Kidney epithelial cell (primary cell): ENCODE measurements at regions not wholly inside any gene's neighbourhood (a gene's known extent, or its start where the extent isn't known, plus 50 kb on each side); places are given as distances from the start of the nearest gene placed in this dataset.

Experiments
- DNase-seq: peaks from one replicate; pipeline ENCODE4 v3.0.0-alpha.2; 2010; ENCODE audit warnings: low read depth
- H3K27me3 ChIP-seq: 2 replicates; pipeline ENCODE4 v1.6.0; 2011; ENCODE audit warnings: low read length; ENCODE audit not compliant: control insufficient read depth, insufficient read depth
- H3K36me3 ChIP-seq: 2 replicates; pipeline ENCODE4 v1.5.1; 2011; ENCODE audit warnings: low read length; ENCODE audit not compliant: control insufficient read depth, insufficient read depth
- H3K4me3 ChIP-seq: 2 replicates; pipeline ENCODE4 v1.5.1; 2011; ENCODE audit warnings: low read depth, mild to moderate bottlenecking, control low read depth, low read length
- CTCF ChIP-seq: IDR thresholded peaks from 2 replicates; pipeline ENCODE4 v1.5.1; 2011; ENCODE audit warnings: mild to moderate bottlenecking, moderate library complexity, low read length, control low read depth, inconsistent platforms; ENCODE audit not compliant: insufficient read depth, poor library complexity, severe bottlenecking

DNA sequence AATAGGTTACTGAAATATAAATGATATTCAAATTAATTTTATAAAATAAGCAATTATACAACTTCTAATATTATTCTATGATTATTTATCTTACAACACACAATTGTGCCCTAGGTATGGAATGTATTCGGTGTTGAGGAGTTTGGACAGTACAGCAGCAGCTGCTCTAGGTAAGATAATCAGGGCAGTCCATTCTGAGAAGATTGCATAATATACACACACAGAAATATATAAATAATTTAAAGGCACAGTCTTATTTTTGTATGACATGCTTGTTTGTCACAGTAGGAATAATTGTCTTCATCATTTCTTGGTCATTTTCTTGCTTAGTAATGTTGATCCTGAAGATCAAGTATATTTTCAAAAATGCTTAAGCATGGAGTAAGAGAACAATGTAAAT is 849.4 kb upstream of the MIR17HG start:
- no peak overlapping the region for H3K4me3 ChIP-seq
- no peaks in the 10 kb centered on the region for H3K27me3 ChIP-seq
- no peak for TF ChIP-seq CTCF
- DNase-seq: no peak
- H3K36me3 ChIP-seq: no peaks in the 10 kb centered on the region

- no peak for TF ChIP-seq CTCF
- DNase-seq: no peak
- H3K4me3 ChIP-seq: no peak overlapping the region
- H3K36me3 ChIP-seq: no peaks in the 10 kb centered on the region
- no peaks in the 10 kb centered on the region for H3K27me3 ChIP-seq
Observed at GRCh38 chr13:90498816-90499215, 848.7 kb upstream of the MIR17HG start.

DNA sequence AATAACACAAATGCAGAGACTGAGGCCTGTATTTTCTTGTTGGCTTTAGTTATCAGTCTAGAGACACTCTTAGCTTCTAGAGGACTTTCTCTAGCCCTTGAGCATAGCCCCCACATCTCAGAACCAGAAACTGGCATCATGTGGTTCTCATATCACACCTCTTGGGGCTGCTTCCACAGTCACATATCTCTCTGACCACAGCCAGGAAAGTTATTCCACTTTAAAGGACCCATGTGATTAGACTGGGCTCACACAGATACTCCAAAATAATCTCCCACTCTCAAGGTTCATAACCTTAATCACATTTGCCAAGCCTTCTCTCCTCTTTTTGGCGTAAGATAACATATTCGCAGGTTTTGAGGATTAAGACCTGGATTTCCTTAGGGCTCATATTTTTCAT is 846.9 kb upstream of the MIR17HG start:
- Histone ChIP-seq H3K27me3 (no peaks in the 10 kb centered on the region), H3K36me3 (no peaks in the 10 kb centered on the region), H3K4me3 (no peak overlapping the region)
- DNase-seq: no peak
- no peak for TF ChIP-seq CTCF

- no peaks in the 10 kb centered on the region for H3K36me3 ChIP-seq
- H3K4me3 ChIP-seq: no peak overlapping the region
- TF ChIP-seq CTCF: no peak
- no peaks in the 10 kb centered on the region for H3K27me3 ChIP-seq
- DNase-seq: no peak
Observed at GRCh38 chr13:90502153-90502552, 845.3 kb upstream of the MIR17HG start.

- DNase-seq: no peak
- TF ChIP-seq CTCF: no peak
- no peaks in the 10 kb centered on the region for H3K36me3 ChIP-seq
- H3K27me3 ChIP-seq: no peaks in the 10 kb centered on the region
- H3K4me3 ChIP-seq: no peak overlapping the region
Observed at GRCh38 chr13:90502762-90503161, 844.7 kb upstream of the MIR17HG start.

- TF ChIP-seq CTCF: no peak
- DNase-seq: no peak
- Histone ChIP-seq H3K27me3 (no peaks in the 10 kb centered on the region), H3K4me3 (no peak overlapping the region), H3K36me3 (no peaks in the 10 kb centered on the region)
Observed at GRCh38 chr13:90510319-90510718, 837.2 kb upstream of the MIR17HG start.
